Stimulated activated CD4-positive, alpha-beta T cell treated with anti-CD3 and anti-CD28 coated beads, TNF-alpha, amount 100 ng/mL, for 1 hour (primary cell): ENCODE measurements at regions not wholly inside any gene's neighbourhood (a gene's known extent, or its start where the extent isn't known, plus 50 kb on each side); places are given as distances from the start of the nearest gene placed in this dataset.

Experiments used
- DNase-seq, 3 donors: peaks; one replicate each; pipeline ENCODE4 v3.0.0-alpha.2; 2020; ENCODE audit warnings: low read depth in 3 of 3, low spot score in 1 of 3

GRCh38 chr10:2124135-2124534 lies 386.8 kb upstream of the ADARB2 start:
- no peak for DNase-seq

- DNase-seq, result no peak
These were observed 385.3 kb upstream of the ADARB2 start for GRCh38 chr10:2122431-2123124.

GRCh38 chr10:2121929-2122328 lies 384.6 kb upstream of the ADARB2 start:
- DNase-seq, result no peak

DNA sequence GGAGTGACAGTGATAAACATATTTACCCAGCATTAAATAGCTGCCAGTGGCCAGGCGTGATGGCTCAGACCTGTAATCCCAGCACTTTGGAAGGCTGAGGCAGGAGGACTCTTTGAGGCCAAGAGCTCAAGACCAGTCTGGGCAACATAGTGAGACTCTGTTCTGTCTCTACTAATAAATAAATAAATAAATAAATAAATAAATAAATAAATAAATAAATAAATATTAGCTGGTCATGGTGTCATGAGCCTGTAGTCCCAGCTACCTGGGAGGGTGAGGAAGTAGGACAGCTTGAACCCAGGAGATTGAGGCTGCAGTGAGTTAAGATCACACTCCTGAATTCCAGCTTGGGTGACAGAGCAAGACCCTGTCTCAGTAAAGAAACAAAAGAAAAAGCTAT lies 384.0 kb upstream of the ADARB2 start:
- no peak for DNase-seq

GRCh38 chr10:2120746-2121145 lies 383.4 kb upstream of the ADARB2 start:
- no peak for DNase-seq

- DNase-seq, result no peak
These were observed 382.0 kb upstream of the ADARB2 start for GRCh38 chr10:2119316-2119715.

DNA sequence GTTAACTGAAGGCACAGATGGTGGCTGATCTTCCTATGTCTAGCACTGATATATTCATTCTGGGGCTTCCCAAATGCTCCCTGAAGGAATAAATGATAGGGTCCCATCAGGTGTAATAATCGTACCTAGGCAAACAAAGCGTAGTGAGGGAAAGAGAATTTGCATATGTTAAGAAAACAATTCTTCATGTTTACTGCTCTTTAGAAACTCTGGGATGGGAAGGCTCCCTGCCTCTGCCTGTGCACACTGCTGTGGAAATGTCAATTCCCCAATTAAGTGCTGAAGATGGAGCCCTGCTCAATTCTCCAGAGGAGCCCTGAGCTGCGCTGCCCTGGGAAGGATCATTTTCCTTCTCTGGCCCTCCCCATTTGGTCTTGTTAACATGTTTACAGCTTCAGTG lies 380.9 kb upstream of the ADARB2 start:
- DNase-seq, result no peak

DNA sequence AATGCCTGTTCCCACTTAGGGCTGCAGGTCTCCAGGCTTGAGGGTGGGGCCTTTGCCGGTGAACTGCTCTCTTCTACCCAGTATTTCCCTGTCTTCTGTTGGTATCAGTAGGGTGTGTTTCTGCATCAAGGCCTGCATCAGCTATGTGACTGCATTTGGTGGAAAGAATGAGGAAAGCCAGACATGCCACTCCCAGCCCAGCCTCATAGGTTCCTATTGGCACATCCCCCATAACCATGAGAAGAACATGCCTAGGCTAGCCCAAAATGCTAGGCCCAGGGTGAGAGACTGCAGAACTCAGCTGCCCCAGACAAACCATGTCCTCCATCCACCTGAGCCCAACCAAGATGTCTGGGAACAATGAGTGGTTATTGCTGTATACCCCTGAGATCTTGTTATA lies 380.3 kb upstream of the ADARB2 start:
- DNase-seq, result no peak

- DNase-seq, result no peak
These were observed 374.6 kb upstream of the ADARB2 start for GRCh38 chr10:2111965-2112364.

DNA sequence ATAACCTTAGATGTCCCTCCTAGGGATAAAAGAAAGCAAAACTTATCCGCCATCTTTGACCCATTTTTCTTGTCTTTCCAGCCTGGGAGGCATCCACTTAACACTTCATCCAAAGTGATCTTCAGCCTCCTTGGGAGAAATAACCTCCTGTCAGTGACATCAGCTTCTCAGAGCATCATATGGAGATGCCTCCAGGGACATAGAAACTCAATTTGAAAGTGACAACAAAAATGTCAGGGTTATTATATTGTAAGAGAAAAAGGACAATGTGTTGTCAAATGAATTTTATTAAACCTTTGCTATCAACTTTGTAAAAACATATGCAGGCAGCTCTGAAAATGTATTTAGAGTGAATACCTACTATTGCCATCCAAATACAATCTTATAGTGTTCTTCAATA lies 371.2 kb upstream of the ADARB2 start:
- no peak for DNase-seq

- DNase-seq, result no peak
These were observed 369.3 kb upstream of the ADARB2 start for GRCh38 chr10:2106641-2107040.

- DNase-seq, result no peak
These were observed 362.0 kb upstream of the ADARB2 start for GRCh38 chr10:2099321-2099720.

DNA sequence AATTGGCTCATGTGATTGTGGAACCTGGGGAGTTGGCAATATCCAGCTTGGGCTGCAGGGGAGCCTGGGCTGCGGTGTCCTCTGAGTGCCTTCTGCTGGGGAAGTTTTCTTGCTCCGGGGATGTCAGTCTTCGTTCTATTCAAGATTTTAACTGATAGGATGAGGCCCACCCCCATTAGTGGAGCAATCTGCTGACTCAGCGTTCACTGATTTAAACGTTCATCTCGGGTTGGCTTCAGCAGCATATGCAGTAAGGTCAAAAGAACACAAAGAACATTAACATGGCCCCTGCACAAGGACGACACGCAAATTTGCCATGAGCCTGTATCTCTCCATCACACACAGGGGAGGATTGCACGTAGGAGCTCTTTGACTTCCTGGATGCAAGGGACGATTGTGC lies 360.6 kb upstream of the ADARB2 start:
- DNase-seq, result no peak

DNA sequence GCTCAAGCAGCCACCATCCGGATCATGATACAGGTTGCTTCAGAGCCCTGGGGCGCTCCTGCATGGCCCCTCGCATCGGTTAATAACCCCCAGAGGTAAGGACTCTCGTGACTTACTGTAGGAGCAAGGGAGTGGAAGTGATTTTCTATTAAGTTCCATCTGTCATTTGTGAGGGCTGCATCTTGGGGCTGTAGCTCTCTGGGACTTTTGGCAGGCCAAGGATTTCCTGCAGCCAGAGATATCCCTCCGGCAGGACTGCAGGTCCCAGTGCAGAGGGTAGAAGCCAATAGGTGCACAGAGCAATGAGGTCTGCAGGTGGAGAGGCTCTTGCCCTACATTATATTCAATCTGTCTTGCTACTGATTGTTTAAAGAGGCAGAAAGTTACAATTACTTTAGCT lies 356.8 kb upstream of the ADARB2 start:
- no peak for DNase-seq

DNA sequence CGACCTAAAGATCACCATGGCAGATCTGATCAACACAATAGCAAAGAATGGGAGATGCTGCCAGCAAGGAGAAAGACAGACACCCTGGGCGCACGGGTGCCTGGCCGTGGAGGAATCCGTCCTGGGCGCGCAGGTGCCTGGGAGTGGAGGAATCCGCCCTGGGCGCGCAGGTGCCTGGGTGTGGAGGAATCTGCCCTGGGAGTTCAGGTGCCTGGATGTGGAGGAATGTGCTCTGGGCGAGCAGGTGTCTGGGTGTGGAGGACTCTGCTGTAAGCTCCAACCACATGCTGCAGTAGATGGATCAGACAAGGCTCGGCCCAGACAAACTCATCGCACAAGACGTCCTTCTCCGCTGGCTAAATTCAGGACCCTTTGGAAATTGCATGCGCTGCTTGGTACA lies 346.3 kb upstream of the ADARB2 start:
- DNase-seq, result no peak

DNA sequence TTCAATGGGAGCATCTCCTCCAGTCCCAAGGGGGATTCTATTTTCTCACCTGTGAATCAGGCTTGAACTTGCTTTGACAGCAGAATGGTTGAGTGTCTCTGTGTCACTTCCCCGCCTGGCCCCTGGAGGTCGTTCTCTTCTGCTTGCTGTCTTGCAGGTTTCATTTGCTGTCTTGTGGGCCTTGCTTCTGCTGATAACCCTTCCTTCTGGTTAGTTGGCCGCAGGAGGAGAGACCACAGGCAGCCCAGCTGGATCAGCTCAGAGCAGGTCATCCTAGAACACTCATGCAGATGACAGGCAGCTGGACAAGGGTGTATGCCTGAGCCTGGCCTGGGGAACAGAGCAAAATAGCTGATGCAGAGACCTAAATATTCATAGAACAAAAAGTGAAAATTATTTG lies 344.2 kb upstream of the ADARB2 start:
- no peak for DNase-seq

DNA sequence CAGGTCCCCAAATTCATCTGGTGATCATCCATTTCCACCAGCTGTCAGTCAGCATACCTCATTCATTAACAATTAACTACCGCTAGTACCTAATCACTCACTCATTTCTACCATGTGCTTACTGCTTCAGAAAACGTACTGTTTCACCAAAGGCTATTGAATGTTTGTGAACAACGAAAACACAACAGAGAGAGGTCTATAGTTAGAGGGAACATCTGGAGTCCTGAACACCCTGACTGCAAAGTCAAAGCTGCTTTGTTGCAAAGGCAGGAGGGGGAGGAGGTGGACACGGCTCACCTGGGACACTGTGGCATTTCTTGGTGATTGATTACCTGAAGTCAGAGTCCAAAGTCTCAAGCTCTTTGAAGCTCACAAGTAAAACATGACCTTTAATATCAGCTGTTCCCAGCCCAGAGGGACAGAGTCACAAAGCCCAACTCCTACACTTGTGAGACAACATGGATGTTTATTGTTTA lies 342.3 kb upstream of the ADARB2 start:
- no peak for DNase-seq

DNA sequence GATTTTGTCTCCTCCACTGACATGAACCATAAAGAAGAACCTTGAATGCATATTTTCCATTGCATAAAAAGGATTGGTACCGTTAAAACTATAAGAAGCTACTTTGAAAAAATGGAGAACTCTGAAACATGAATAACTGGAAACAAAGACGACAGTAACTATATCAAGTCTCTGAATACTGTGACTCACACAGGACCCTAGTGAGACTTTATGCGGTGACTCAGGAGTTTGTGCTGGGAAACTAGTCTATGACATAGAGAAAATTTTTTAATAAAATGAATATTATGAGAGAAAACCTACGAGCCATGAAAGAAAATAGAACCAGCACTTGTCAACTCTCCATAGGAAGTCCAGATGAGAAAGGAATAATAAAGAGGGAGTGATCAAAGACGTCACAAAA lies 339.9 kb upstream of the ADARB2 start:
- no peak for DNase-seq

GRCh38 chr10:2076528-2076927 lies 339.2 kb upstream of the ADARB2 start:
- no peak for DNase-seq

DNA sequence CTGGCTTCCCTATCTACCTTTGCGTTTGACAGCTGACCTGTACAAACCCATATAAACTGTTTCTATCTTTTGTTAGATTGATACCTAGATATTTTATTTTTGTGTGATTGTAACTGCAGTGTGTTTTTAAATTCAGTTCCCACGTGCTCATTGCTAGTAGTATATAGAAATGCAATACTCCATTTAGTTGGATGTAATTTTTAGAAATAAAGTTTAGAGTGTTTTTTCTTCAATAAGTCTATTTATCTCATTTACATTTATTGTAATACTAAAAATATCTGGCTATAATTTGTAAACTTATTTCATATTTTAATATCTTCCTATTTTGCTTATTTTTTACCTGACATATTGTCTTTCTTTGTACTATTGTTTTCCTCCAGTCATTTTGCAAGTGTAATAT lies 329.7 kb upstream of the ADARB2 start:
- DNase-seq, result no peak

DNA sequence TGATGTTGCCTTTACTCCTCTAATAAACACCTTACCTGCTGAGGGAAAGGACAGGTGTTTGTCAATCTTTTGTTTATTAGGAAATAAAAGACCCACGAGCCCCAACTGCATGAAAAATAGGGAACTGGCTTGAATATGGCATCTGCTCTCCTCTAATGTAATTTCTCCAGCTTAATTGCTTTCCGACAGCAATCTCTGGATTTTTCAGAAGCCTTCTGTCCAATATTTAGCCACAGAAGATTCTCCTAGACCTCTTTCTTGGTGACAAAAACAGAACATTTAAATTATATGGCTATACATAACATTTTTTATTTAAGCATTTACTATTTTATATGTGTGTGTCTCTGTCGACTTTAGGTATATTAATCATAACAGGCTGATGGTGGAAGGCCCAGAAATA lies 317.4 kb upstream of the ADARB2 start:
- DNase-seq, result no peak

GRCh38 chr10:2053805-2054204 lies 316.5 kb upstream of the ADARB2 start:
- no peak for DNase-seq

DNA sequence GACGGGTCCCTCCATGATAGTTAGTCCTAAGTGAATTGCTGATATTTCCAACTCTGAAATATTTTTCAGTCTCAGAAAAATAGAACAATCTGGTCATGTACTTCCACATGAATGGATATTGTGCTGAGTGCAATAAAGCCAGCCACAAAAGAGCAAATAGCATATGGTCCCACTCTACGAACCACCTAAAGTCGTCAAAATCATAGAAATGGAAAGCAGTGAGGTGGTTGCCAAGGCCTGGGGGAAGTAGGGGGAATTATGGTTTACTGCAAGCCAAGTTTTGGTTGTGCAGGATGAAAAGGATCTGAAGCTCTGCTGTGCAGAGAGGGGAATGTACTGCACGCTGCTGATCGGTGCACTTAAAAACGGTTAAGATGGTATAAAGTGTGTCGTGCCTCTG lies 313.8 kb upstream of the ADARB2 start:
- DNase-seq, result no peak

- no peak for DNase-seq
These were observed 312.2 kb upstream of the ADARB2 start for GRCh38 chr10:2049560-2049959.
